Suprapubic skin (tissue), 3 donors: ENCODE measurements at regions not wholly inside any gene's neighbourhood (a gene's known extent, or its start where the extent isn't known, plus 50 kb on each side); places are given as distances from the start of the nearest gene placed in this dataset.

Experiments used
- POLR2AphosphoS5 ChIP-seq, 3 donors: sonication (generic); formaldehyde crosslinking; IDR thresholded peaks; one replicate each; pipeline ENCODE4 v1.6.1; 2017; ENCODE audit warnings: antibody characterized with exemption in 3 of 3
- TF ChIP-seq, protein P1 (sequence below), 2 donors: fragments of 200-600 bp in 1 of 2; fragments of 450-650 bp in 1 of 2; sonication (generic) in 1 of 2; IDR thresholded peaks; one replicate each; pipeline ENCODE4 v1.5.1; 2016 to 2019; ENCODE audit warnings: antibody characterized with exemption in 2 of 2, mild to moderate bottlenecking in 1 of 2, moderate library complexity in 1 of 2

DNA sequence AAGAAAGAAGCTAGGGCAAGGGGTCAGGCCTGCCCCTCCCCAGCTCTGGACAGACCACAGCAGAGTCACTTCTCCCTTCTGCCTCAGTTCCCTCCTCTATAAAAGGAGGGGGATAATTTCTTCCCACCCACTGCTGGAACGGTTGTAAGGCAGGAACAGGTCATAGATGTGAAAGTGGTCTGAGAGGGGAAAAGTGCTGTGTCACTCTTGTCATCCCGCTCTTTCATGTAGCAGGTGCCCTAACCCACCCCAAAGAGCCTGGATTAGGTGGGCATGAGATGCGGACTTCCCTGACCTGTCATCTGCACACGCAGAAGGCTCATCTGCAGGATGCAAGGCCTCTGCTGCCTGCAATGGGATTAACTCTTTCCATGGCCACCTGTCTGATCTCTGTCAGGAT is 218.2 kb upstream of the LRFN2 start:
- TF ChIP-seq, protein P1, sequence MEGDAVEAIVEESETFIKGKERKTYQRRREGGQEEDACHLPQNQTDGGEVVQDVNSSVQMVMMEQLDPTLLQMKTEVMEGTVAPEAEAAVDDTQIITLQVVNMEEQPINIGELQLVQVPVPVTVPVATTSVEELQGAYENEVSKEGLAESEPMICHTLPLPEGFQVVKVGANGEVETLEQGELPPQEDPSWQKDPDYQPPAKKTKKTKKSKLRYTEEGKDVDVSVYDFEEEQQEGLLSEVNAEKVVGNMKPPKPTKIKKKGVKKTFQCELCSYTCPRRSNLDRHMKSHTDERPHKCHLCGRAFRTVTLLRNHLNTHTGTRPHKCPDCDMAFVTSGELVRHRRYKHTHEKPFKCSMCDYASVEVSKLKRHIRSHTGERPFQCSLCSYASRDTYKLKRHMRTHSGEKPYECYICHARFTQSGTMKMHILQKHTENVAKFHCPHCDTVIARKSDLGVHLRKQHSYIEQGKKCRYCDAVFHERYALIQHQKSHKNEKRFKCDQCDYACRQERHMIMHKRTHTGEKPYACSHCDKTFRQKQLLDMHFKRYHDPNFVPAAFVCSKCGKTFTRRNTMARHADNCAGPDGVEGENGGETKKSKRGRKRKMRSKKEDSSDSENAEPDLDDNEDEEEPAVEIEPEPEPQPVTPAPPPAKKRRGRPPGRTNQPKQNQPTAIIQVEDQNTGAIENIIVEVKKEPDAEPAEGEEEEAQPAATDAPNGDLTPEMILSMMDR (IDR thresholded peaks at IDR 0.05), result no peak
- TF ChIP-seq POLR2AphosphoS5 (IDR thresholded peaks at IDR 0.05), result no peak
